HEK293 (cell line): ENCODE measurements at regions not wholly inside any gene's neighbourhood (a gene's known extent, or its start where the extent isn't known, plus 50 kb on each side); places are given as distances from the start of the nearest gene placed in this dataset.

Source experiments
- CTCF ChIA-PET: fragments of 350-600 bp; formaldehyde crosslinking; extraction: SDS; loops from one replicate; lab custom pipeline; 2021; ENCODE audit warnings: antibody characterized with exemption; lab: Yijun Ruan, JAX
- POLR2A ChIA-PET: fragments of 300-600 bp; formaldehyde crosslinking; extraction: SDS; loops from one replicate; lab custom pipeline; 2020; ENCODE audit warnings: antibody characterized with exemption, inconsistent platforms; lab: Yijun Ruan, JAX
- H3K27ac ChIP-seq: fragments of 200-500 bp; sonication (Bioruptor generic); 2 replicates; pipeline ENCODE4 v1.5.1; 2014; ENCODE audit warnings: low read depth, low read length, control low read depth, inconsistent platforms; ENCODE audit errors: extremely low read depth
- H3K36me3 ChIP-seq, 2 experiments: fragments of 200-500 bp in 1 of 2; sonication (Bioruptor generic) in 1 of 2; 1 replicate in 1 of 2; 2 replicates in 1 of 2; pipeline ENCODE4 v1.5.1; 2014 to 2017; ENCODE audit warnings: inconsistent platforms in 2 of 2, low read length in 2 of 2; ENCODE audit not compliant: control insufficient read depth in 2 of 2, insufficient read depth in 1 of 2
- H3K4me1 ChIP-seq: fragments of 200-500 bp; sonication (Bioruptor generic); 2 replicates; pipeline ENCODE4 v1.5.1; 2014; ENCODE audit warnings: mild to moderate bottlenecking, low read length, inconsistent platforms; ENCODE audit not compliant: control insufficient read depth, insufficient read depth
- H3K4me3 ChIP-seq: 2 replicates; pipeline ENCODE4 v1.5.1; 2011; ENCODE audit warnings: low read depth, mild to moderate bottlenecking, control low read depth, low read length, moderate library complexity
- H3K9me3 ChIP-seq: fragments of 200-500 bp; sonication (Bioruptor generic); 2 replicates; pipeline ENCODE4 v1.5.1; 2014; ENCODE audit warnings: low read depth, low read length, inconsistent platforms; ENCODE audit not compliant: control insufficient read depth, insufficient read depth
- SCRT1 ChIP-seq: fragments of 450-650 bp; formaldehyde crosslinking; IDR thresholded peaks from 2 replicates; pipeline ENCODE4 v1.5.1; 2016; ENCODE audit warnings: missing biosample characterization, missing genetic modification characterization, borderline replicate concordance
- TRIM28 ChIP-seq: IDR thresholded peaks from 2 replicates; pipeline ENCODE4 v1.6.1; 2011; ENCODE audit warnings: low read length, control low read depth, borderline replicate concordance
- ZBTB10 ChIP-seq: fragments of 450-650 bp; formaldehyde crosslinking; IDR thresholded peaks from 2 replicates; pipeline ENCODE4 v1.5.1; 2016; ENCODE audit warnings: missing biosample characterization, missing genetic modification characterization
- ZBTB21 ChIP-seq: fragments of 450-650 bp; formaldehyde crosslinking; IDR thresholded peaks from 2 replicates; pipeline ENCODE4 v1.5.1; 2017; ENCODE audit warnings: missing biosample characterization, missing genetic modification characterization
- ZNF112 ChIP-seq: fragments of 450-650 bp; formaldehyde crosslinking; IDR thresholded peaks from 2 replicates; pipeline ENCODE4 v1.5.0; 2017; ENCODE audit warnings: missing biosample characterization, missing genetic modification characterization
- ZNF132 ChIP-seq: fragments of 450-650 bp; formaldehyde crosslinking; IDR thresholded peaks from 2 replicates; pipeline ENCODE4 v1.5.1; 2017; ENCODE audit warnings: missing biosample characterization, missing genetic modification characterization, borderline replicate concordance
- ZNF16 ChIP-seq: fragments of 450-650 bp; formaldehyde crosslinking; IDR thresholded peaks from 2 replicates; pipeline ENCODE4 v1.5.1; 2016; ENCODE audit warnings: low read depth, missing biosample characterization, missing genetic modification characterization
- ZNF2 ChIP-seq: fragments of 450-650 bp; formaldehyde crosslinking; IDR thresholded peaks from 2 replicates; pipeline ENCODE4 v1.5.1; 2016; ENCODE audit warnings: missing biosample characterization, missing genetic modification characterization
- ZNF239 ChIP-seq: fragments of 450-650 bp; formaldehyde crosslinking; IDR thresholded peaks from 2 replicates; pipeline ENCODE4 v1.5.1; 2016; ENCODE audit warnings: missing biosample characterization, missing genetic modification characterization
- ZNF274 ChIP-seq, 2 experiments: fragments of 200-500 bp in 1 of 2; fragments of 450-650 bp in 1 of 2; sonication (Bioruptor generic) in 1 of 2; formaldehyde crosslinking in 1 of 2; IDR thresholded peaks; 2 replicates each; pipeline versions ENCODE4 v1.5.1 to v1.6.1; 2014 to 2016; ENCODE audit warnings: borderline replicate concordance in 1 of 2, inconsistent platforms in 1 of 2, low read length in 1 of 2, missing biosample characterization in 1 of 2, missing genetic modification characterization in 1 of 2
- ZNF324 ChIP-seq: fragments of 450-650 bp; formaldehyde crosslinking; IDR thresholded peaks from 2 replicates; pipeline ENCODE4 v1.5.1; 2016; ENCODE audit warnings: missing biosample characterization, missing genetic modification characterization
- ZNF37A ChIP-seq: fragments of 450-650 bp; IDR thresholded peaks from 2 replicates; pipeline ENCODE4 v1.5.1; 2018; ENCODE audit warnings: missing biosample characterization, missing genetic modification characterization
- ZNF391 ChIP-seq: fragments of 450-650 bp; formaldehyde crosslinking; IDR thresholded peaks from 2 replicates; pipeline ENCODE4 v1.5.1; 2016; ENCODE audit warnings: low read depth, missing biosample characterization, missing genetic modification characterization, borderline replicate concordance
- ZNF488 ChIP-seq: fragments of 450-650 bp; formaldehyde crosslinking; IDR thresholded peaks from 2 replicates; pipeline ENCODE4 v1.5.1; 2016; ENCODE audit warnings: missing biosample characterization, missing genetic modification characterization
- ZNF501 ChIP-seq: fragments of 450-650 bp; formaldehyde crosslinking; IDR thresholded peaks from 2 replicates; pipeline ENCODE4 v1.5.1; 2016; ENCODE audit warnings: missing biosample characterization, missing genetic modification characterization
- ZNF585B ChIP-seq: fragments of 450-650 bp; formaldehyde crosslinking; IDR thresholded peaks from 2 replicates; pipeline ENCODE4 v1.5.1; 2016; ENCODE audit warnings: missing biosample characterization, missing genetic modification characterization
- ZNF600 ChIP-seq: fragments of 450-650 bp; formaldehyde crosslinking; IDR thresholded peaks from 2 replicates; pipeline ENCODE4 v1.5.1; 2016; ENCODE audit warnings: missing biosample characterization, missing genetic modification characterization
- ZNF626 ChIP-seq: fragments of 450-650 bp; sonication (Bioruptor Pico); formaldehyde crosslinking; IDR thresholded peaks from 2 replicates; pipeline ENCODE4 v1.5.1; 2018; ENCODE audit warnings: missing biosample characterization, missing genetic modification characterization, inconsistent platforms
- ZNF629 ChIP-seq: fragments of 450-650 bp; formaldehyde crosslinking; IDR thresholded peaks from 2 replicates; pipeline ENCODE4 v1.5.1; 2017; ENCODE audit warnings: missing biosample characterization, missing genetic modification characterization
- ZNF830 ChIP-seq: fragments of 450-650 bp; IDR thresholded peaks from 2 replicates; pipeline ENCODE4 v1.5.0; 2018; ENCODE audit warnings: missing biosample characterization, missing genetic modification characterization, low read depth, mild to moderate bottlenecking, moderate library complexity
- ZSCAN18 ChIP-seq: fragments of 450-650 bp; formaldehyde crosslinking; IDR thresholded peaks from 2 replicates; pipeline ENCODE4 v1.5.1; 2016; ENCODE audit warnings: missing biosample characterization, missing genetic modification characterization

- Histone ChIP-seq H3K4me1 (no peaks in the 10 kb centered on the region), H3K36me3 (no peaks in the 10 kb centered on the region), H3K9me3 (no peaks in the 10 kb centered on the region), H3K27ac (no peak overlapping the region), H3K4me3 (no peak overlapping the region)
- POLR2A ChIA-PET = no interaction called here
- TF ChIP-seq ZNF600 (tag by site-specific recombination) (no peak), ZBTB21 (no peak)
- TF ChIP-seq, all 188 proteins: peak for 0
- CTCF ChIA-PET = no interaction called here
Measured at GRCh38 chr15:45958924-45959323, 324.1 kb downstream of the SQOR start.

GRCh38 chr15:45962733-45963132 is 327.9 kb downstream of the SQOR start:
- Histone ChIP-seq H3K27ac (no peak overlapping the region), H3K4me3 (no peak overlapping the region), H3K36me3 (no peaks in the 10 kb centered on the region), H3K9me3 (no peaks in the 10 kb centered on the region), H3K4me1 (no peaks in the 10 kb centered on the region)
- POLR2A ChIA-PET = no interaction called here
- TF ChIP-seq TRIM28 (peak; percentile 77; the same call in 1 of the 2 replicates), ZNF132 (no peak), ZNF391 (tag by site-specific recombination) (no peak), ZNF629 (tag by site-specific recombination) (no peak)
- CTCF ChIA-PET = no interaction called here

GRCh38 chr15:45970542-45970941 is 335.7 kb downstream of the SQOR start:
- CTCF ChIA-PET = no interaction called here
- Histone ChIP-seq H3K27ac (no peak overlapping the region), H3K4me1 (no peaks in the 10 kb centered on the region), H3K36me3 (no peaks in the 10 kb centered on the region), H3K4me3 (no peak overlapping the region), H3K9me3 (no peaks in the 10 kb centered on the region)
- POLR2A ChIA-PET = no interaction called here
- TF ChIP-seq ZNF274 (IDR thresholded peaks at IDR 0.05; ENCODE audit: low read length) = no peak
- TF ChIP-seq ZNF274 (tag by site-specific recombination; IDR thresholded peaks at IDR 0.05; ENCODE audit: borderline replicate concordance) = no peak
- no peak for TF ChIP-seq ZNF112 (tag by site-specific recombination)
- TF ChIP-seq ZNF2 = no peak
- no peak for TF ChIP-seq ZNF488 (tag by site-specific recombination)
- TF ChIP-seq ZNF324 = no peak
- no peak for TF ChIP-seq ZNF16 (tag by site-specific recombination)
- TF ChIP-seq SCRT1 = no peak

GRCh38 chr15:45980366-45980765 is 345.5 kb downstream of the SQOR start:
- Histone ChIP-seq H3K4me1 (no peaks in the 10 kb centered on the region), H3K27ac (no peak overlapping the region), H3K4me3 (no peak overlapping the region), H3K9me3 (no peaks in the 10 kb centered on the region), H3K36me3 (no peaks in the 10 kb centered on the region)
- no peak for TF ChIP-seq ZNF830
- no peak for TF ChIP-seq ZNF501
- TF ChIP-seq ZNF585B (tag by site-specific recombination) = no peak
- TF ChIP-seq ZSCAN18 (tag by site-specific recombination) = no peak
- TF ChIP-seq ZNF239 = no peak
- no peak for TF ChIP-seq ZNF37A
- TF ChIP-seq ZNF324 = no peak
- no peak for TF ChIP-seq ZNF626 (tag by site-specific recombination)
- no peak for TF ChIP-seq ZBTB10 (tag by site-specific recombination)
- CTCF ChIA-PET = no interaction called here
- POLR2A ChIA-PET = no interaction called here
